NCI-H510A treated with DMSO at 0.1 percent for 48 hours (cell line): ENCODE measurements at regions not wholly inside any gene's neighbourhood (a gene's known extent, or its start where the extent isn't known, plus 50 kb on each side); places are given as distances from the start of the nearest gene placed in this dataset.

ENCODE experiments used
- DNase-seq: peaks from one replicate; lab custom pipeline; 2025; lab: John Stamatoyannopoulos, UW

DNA sequence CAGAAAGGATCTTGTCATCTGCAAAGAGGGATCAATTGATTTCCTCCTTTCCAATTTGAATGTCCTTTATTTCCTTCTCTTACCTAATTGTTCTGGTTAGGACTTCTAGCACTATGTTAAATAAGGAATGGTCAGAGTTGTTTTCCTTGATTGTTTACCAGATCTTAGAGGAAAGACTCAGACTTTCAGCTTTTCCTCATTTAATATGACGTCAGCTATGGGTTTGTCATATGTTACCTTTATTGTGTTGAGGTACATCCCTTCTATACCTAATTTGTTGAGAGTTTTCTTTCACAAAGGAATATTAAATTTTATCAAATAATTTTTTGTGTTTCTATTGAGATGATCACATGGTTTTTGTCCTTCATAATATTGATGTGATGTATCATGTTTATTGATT is 656.5 kb upstream of the GRAMD2B start:
- no peak for DNase-seq

- DNase-seq, result no peak
Observed at GRCh38 chr5:125775896-125776295, 647.3 kb upstream of the GRAMD2B start.

DNA sequence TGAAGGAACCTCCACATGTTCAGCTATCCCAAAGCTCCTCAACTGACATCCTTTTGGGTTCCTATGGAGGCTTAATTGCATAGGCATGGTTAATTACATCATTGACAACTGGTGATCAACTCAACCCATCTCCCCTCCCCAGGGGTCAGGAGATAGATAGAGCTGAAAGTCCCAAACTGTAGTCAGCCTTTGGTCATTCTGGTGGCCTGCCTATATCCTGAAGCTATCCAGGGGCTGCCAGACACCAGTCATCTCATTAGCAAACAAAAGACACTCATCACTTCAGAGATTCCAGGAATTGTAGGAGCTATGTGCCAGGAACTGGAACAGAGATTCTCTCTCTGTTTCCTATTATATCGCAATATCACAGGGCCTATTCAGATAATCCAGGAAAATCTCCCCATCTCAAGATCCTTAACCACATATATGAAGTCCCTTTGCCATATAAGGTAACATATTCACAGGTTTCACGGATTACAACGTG is 646.5 kb upstream of the GRAMD2B start:
- no peak for DNase-seq

- DNase-seq, result no peak
Observed at GRCh38 chr5:125778791-125779190, 644.4 kb upstream of the GRAMD2B start.

GRCh38 chr5:125785407-125785806 is 637.8 kb upstream of the GRAMD2B start:
- no peak for DNase-seq

DNA sequence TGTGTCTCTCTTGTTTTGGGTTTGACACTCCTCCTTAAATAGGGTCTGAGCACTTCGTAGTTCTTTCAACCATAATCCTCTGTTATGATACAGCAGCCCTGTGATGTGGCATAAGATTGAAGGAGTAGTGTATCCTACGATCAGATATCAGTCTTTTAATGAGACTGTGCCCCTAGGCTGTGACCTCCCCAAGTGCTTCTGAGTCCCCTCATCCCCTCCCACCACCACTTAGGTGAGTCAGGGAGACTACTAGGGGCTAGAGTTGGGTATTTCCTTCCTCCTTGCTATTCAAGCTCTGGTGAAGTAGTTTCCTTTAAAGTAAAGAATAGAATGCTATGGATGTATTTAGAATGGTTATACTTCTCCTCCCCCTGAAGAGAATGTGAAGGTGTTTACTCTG is 637.2 kb upstream of the GRAMD2B start:
- no peak for DNase-seq

- DNase-seq, result no peak
Observed at GRCh38 chr5:125793470-125793869, 629.7 kb upstream of the GRAMD2B start.

DNA sequence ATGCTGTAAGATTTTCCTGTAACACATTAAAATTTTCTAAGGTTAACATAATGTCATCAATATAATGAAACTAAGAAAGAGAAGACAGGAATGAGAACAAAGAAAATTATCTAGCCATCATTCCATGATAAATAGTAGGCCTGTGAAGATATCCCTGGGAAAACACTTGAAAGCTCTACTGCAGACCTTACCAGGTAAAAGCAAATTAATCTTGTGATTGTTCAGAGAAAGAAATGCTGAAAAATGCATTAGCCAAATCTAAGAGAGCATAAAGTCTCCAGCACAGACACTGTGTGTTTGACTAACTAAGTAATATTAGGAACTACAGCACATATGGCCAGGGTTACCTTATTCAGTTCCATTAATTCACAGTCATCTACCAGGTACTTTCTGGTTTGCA is 628.3 kb upstream of the GRAMD2B start:
- no peak for DNase-seq

- no peak for DNase-seq
Observed at GRCh38 chr5:125798307-125798706, 624.9 kb upstream of the GRAMD2B start.

- no peak for DNase-seq
Observed at GRCh38 chr5:125812651-125813050, 610.6 kb upstream of the GRAMD2B start.

- DNase-seq, result no peak
Observed at GRCh38 chr5:125813221-125813974, 609.8 kb upstream of the GRAMD2B start.

GRCh38 chr5:125814119-125814518 is 609.1 kb upstream of the GRAMD2B start:
- no peak for DNase-seq

GRCh38 chr5:125823572-125823971 is 599.6 kb upstream of the GRAMD2B start:
- no peak for DNase-seq

DNA sequence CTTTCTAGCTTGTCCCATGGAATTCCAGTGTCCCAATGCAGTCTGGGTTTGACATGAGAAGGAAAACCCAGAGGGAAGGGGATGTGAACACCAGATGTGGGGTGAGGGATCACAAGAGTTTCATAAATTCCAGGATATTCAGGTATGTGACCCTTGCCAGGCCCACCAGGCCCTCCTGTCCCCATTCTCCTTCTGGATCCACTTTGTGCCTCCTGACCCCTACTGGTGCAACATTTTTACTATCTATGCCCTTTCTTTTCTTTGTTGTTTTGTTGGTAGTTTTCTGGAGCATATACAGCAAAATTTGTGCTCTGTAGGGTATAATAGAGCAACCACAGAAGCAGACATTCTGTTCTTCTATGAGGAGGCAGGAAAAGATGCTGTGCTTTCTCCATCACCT is 597.0 kb upstream of the GRAMD2B start:
- DNase-seq, result no peak

GRCh38 chr5:125829349-125829748 is 593.9 kb upstream of the GRAMD2B start:
- DNase-seq, result no peak

DNA sequence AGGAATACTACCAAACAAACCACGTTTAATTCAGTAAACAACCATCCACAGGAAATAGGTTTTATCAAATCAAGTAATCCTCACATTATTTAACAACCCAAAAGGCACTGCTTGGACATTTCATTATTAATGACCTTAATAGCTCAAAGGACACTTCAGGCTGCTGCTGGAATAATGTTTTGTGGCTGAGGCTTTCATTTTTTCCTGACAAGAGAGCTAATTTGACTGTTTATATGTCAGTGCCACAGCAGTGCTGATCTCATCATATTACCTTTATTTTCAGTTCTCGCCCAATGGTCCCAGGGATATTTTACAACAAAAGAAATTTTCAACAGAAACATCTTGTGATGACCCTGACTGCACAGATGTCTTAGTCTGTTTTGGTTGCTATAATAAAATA is 589.8 kb upstream of the GRAMD2B start:
- no peak for DNase-seq

DNA sequence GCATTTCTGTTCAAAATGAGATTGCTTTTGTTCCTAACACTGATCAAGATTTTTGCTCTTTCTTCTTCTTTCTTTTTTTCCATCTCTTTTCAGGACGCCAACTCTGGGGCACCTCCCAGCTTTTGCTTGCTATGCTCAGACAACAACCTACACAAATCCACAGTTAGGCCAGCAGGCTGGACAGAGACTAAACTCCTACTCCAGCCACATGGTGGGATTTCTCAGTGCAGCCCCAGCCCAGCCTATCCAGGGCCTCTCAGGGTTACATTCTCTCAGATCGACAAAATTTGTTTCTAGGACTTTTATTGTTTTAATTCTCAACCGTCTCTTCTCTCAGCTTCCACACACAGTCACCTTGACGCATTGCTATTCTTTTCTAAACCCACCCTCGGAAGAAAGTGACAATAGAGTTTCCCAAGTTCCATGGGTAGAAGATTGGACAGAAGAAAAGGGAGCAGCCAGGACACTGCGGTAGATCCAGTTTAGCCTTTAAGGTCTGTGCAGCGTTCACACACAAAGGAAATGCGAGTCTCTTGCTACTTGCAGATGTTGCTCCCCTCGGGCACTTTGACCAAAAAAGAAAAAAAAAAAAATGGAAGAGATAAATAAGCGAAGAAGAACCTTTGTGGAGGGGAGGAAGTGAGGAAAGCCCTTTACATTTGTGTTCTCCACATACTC is 588.6 kb upstream of the GRAMD2B start:
- DNase-seq, result no peak

- DNase-seq, result no peak
Observed at GRCh38 chr5:125835293-125836172, 587.7 kb upstream of the GRAMD2B start.

GRCh38 chr5:125836256-125836655 is 587.0 kb upstream of the GRAMD2B start:
- DNase-seq, result no peak

DNA sequence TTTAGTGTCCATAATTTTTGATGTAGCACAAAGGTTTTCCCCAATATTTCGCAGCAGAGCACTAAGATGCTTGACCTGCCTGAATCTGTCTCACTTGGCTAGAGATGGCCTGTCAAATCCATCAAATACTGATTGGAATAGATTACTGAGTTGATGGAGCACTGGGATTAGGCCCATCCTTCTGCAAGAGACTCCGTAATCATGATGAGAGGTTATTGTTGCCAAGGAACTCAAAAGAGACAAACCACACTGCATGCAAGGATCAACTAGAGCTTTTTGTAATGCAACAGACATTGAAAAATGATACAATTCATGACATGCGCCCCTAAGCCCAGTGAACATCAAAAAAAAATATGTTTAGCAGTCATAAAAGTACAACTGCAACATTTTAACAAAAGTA is 585.3 kb upstream of the GRAMD2B start:
- no peak for DNase-seq

- no peak for DNase-seq
Observed at GRCh38 chr5:125847561-125847960, 575.6 kb upstream of the GRAMD2B start.

GRCh38 chr5:125848751-125849150 is 574.5 kb upstream of the GRAMD2B start:
- DNase-seq, result no peak

- no peak for DNase-seq
Observed at GRCh38 chr5:125856949-125857348, 566.3 kb upstream of the GRAMD2B start.
